Activated T-cell treated with anti-CD3 and anti-CD28 coated beads, Interleukin-2, amount 50 U/mL, for 48 hours (primary cell): ENCODE measurements at regions not wholly inside any gene's neighbourhood (a gene's known extent, or its start where the extent isn't known, plus 50 kb on each side); places are given as distances from the start of the nearest gene placed in this dataset.

ENCODE experiments used
- DNase-seq, 2 experiments: peaks; one replicate each; pipeline ENCODE4 v3.0.0-alpha.2; 2020

DNA sequence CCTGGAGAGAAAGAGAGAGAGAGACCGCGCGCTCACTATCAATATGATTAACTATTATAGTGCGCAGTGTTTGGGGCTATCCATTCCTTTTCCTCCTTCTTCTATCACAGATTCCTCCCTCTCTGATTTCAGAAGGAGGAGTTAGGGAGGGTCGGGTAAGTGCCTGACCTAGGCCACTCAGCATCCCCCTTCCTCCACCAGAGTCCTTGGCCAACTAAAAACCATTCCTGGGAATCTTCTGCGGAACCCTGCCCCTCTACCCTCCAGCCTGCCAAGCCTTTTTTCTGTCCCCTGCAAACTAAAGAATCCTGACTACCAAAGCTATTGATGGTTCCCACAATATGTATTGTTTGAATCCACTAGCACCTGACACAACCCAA, 256.2 kb upstream of the NFE2L3 start:
- DNase-seq = no peak

GRCh38 chr7:25897261-25897782, 254.7 kb upstream of the NFE2L3 start:
- no peak for DNase-seq

DNA sequence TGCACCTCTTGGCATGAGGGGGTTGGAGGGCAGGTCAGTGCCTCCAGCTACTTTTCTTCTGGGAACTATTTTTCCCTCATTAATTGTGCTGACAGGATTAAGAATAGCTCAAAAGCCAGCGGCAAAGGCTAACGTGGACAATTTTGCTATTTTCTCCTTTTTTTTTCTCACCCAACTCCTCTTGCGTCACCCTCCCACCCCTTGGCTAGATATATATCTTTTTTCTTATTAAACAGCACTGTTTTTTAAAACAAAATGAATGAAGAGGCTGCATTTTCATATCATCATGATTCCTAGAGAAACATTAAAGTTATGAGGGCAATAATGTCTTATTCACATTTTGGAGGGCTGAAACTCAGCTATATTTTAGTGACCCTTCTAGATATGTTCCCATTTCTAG, 251.8 kb upstream of the NFE2L3 start:
- DNase-seq = no peak

DNA sequence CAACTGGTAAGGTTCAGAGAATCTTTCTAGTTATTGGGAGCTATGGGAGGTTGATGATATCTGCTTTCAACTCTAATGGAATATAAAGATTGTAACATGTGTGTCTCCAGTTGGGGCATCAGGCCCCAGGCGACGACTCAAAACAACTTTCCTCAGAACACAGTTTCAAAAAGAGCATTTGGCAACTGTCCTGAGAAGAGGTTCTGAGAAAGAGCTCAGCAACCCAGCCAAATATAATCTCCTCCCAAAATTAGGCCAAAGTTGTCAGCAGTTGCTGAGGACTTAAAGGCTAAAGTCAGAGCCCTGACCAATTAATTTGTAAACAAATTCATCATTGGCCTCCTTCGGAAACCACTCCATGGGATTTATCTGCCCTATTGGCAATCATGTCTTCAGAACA, 251.1 kb upstream of the NFE2L3 start:
- DNase-seq = no peak

GRCh38 chr7:25901658-25902057, 250.3 kb upstream of the NFE2L3 start:
- DNase-seq = no peak

- DNase-seq = no peak
Measured at GRCh38 chr7:25906003-25906402, 246.0 kb upstream of the NFE2L3 start.

- DNase-seq = no peak
Measured at GRCh38 chr7:25906760-25907159, 245.2 kb upstream of the NFE2L3 start.

GRCh38 chr7:25907214-25907613, 244.8 kb upstream of the NFE2L3 start:
- no peak for DNase-seq

- DNase-seq = no peak
Measured at GRCh38 chr7:25907731-25908130, 244.3 kb upstream of the NFE2L3 start.

DNA sequence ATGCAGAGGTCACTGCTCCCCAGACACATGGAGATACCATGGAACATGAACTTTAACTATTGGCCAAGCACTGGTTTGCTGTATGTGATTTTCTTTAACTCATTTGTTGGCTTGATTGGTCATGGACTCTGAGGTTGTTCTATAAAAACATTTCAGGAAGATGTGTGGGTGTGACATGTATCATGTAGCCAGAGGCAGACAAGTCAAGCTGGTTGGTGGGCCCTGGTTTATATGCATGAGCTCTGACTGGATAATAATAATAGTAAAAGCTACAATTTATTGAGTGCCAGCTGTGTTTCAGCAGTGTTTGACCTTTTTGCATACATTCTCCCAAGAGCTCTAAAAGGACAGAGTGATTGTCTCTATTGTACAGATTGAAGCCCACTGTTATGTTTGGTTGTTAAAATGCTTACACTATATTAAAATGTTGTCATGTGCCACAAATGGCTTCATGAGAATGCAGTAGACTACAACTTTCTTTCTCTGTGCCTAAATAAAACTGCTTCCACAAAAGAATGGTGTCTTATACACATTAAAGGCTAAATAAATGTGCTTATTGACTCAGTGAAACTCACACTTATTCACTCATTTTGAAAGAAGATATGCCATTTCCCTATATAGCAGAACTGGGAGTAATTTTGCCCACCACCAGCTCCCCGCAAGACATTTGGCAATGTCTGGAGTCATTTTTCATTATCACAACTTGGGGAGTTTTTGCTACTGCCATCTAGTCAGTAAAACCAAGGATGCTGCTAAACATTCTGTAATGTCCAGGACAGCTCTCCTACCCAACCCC, 243.6 kb upstream of the NFE2L3 start:
- DNase-seq = no peak

DNA sequence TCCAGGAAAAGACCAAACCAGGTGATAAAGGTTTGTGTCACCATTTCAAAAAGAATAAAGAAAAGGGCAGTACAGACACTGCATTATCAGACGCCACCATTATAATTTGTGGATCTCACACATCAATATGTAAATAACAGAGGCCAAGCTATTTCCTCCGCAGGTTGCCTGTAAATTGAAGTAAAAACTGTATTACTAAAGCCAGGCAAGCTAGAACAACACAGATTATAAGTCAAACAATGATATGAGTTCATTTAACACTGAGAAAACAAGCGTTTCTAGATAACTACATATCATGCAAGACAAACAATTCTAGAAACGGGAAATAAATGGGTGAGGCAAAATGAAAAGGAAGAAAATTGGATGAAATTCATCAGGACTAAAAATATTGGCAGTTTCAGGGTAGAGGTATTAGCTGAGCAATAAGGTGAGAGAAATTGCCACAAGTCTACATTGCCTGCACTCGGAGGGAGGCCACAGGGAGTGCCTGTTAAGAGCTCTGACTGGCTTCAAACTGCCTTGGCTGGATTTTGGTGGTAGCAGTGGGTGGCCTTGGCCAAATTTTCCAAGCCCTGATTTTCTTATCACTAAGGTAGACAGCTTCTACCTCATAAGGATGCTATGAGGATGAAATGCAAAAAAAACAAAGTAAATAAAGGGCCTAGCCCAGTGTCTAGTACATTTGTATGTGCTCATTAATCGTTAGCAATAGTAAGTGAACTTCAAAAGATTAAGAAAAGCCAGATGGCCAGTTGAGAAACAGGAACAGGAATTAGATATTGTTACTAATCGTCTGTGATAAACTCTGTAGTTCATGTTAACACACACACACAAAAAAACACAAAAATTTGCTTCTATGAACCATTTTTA, 240.0 kb upstream of the NFE2L3 start:
- no peak for DNase-seq

DNA sequence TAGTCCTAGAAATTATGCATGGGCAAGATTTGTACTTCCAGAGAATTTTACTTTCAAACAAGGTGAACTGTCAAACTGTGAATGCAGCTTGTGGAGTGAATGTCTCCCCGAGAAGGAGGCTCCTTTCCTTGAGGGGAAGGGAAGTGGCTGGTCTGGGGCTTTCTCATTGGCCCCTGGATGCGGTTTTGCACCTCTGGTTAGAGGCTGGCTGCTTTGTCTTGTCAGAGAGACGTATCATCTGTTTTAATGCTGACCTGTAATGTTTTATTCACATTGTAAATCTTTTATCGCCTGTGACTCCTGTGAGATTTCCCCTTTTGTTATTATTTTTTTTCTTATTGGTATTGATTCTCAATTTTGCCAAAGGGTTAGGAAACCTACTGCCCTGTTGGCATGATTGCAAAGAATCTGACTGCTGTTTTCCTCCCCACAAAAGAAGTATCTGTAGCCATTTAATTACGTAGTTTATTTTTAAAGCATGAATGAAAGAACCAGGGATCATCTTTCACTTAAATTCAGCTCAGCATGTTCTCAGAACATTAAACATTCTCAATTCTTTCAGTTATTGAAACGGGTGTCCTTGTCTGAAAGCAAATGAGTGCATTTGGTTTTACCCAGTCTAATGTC, 238.3 kb upstream of the NFE2L3 start:
- DNase-seq = no peak

GRCh38 chr7:25918731-25919130, 233.3 kb upstream of the NFE2L3 start:
- DNase-seq = no peak

DNA sequence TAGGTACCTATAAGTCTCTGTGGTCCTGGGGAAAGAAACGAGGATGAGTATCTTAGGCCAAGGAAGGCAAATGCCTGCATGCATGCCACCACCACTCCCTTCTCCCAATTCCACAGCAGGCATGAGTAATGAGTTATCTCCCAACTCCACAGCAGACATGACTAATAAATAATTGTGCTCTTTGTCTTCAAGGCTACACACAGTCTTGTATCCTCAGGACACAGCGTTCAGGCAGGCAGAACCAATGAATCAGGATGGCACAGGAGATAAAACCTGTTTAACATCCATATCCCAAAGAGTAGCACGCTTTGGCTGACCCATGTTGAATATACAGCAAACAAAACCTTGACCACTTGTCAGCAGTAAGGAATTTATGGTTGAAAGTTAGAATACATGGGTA, 229.7 kb upstream of the NFE2L3 start:
- no peak for DNase-seq

- no peak for DNase-seq
Measured at GRCh38 chr7:25923741-25924460, 228.1 kb upstream of the NFE2L3 start.

DNA sequence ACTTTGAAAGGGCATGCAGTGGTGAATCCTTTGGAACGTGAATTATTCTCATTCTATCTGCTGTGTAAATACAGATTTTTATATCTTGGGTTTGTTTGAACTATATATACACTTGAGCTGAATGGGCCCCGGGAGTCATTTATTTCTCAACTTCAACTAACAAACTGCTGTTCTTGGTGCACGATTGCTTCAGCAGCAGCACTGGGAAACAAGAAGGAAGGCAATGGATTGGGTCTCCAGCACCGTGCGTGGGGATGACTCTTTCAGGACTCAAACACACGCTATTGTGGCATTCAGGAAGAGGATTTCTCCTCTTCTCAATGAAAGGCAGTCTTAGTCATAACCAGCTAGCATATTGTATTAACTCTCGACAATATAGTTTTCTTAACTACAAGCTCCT, 226.0 kb upstream of the NFE2L3 start:
- DNase-seq = no peak

- DNase-seq = no peak
Measured at GRCh38 chr7:25926451-25926850, 225.5 kb upstream of the NFE2L3 start.

GRCh38 chr7:25926891-25927625, 224.9 kb upstream of the NFE2L3 start:
- DNase-seq = no peak

DNA sequence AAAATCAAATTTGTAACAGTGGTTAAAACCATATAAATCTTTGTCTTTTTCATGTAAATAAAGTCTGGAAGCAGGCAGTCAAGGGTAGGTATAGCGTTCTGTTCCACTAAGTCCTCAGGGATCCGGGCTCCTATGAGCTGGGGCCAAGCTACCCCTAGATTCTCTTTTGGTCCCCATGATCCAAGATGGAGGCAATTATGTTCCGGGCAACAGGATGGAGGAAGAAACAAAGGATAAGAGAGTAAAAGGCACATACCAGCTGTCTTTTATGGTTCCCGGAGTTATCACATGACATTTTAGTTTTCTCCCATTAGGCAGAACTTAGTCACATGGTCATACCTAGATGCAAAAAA, 224.4 kb upstream of the NFE2L3 start:
- DNase-seq = no peak

- DNase-seq = no peak
Measured at GRCh38 chr7:25928549-25929330, 223.3 kb upstream of the NFE2L3 start.

GRCh38 chr7:25929448-25929847, 222.6 kb upstream of the NFE2L3 start:
- DNase-seq = no peak
